NCI-H1048 (cell line): ENCODE measurements at regions not wholly inside any gene's neighbourhood (a gene's known extent, or its start where the extent isn't known, plus 50 kb on each side); places are given as distances from the start of the nearest gene placed in this dataset.

Experiments
- DNase-seq: peaks from one replicate; lab custom pipeline; 2025; lab: John Stamatoyannopoulos, UW

DNA sequence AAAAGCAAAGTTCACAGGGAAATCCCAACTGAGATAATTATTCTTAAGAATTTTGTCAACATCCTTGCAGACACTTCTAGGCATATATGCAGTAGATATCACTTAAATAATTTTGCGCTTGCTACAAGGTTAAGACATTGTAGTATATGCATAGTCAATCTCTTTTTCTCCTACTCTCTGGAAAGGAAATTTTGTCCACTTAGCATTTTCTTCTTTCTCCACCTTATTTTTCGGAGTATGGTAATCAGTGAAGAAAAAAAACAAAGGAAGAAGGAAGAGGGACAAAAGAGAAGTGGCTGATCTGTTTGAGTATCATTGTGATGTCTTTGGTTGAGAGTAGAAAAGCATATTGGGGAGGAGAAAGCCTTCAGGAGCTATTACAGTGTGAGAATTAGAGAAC, 104.6 kb downstream of the LACC1 start:
- no peak for DNase-seq

DNA sequence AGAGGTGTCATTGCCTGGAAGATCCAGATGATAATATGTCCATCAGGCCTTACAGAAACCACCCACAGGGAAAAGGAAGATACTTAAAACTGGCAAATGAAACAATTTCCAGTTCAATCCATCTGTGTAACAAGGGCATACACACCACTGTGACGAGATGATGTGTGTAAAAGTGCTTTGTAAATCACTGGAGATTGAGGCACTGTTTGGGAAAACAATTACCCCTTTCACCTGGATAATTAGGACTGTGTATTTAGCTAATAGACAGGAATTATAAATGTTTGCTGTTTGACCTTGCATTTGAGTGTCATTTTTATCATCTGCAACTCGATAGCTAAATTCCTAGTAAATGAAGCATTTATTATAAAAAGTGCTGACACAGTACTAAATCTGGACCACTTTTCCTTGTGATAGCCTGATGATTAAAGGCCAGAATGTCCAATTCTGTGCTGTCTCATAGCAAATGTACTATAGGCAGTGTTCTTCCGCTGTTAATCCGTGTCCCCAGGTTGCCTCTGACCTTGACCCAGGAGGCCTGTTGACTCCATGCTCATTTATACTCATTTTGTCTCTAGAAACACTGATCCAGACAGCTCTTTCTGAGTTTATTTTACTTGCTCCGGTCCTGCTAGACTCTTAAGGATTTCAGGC, 105.8 kb downstream of the LACC1 start:
- DNase-seq: no peak

DNA sequence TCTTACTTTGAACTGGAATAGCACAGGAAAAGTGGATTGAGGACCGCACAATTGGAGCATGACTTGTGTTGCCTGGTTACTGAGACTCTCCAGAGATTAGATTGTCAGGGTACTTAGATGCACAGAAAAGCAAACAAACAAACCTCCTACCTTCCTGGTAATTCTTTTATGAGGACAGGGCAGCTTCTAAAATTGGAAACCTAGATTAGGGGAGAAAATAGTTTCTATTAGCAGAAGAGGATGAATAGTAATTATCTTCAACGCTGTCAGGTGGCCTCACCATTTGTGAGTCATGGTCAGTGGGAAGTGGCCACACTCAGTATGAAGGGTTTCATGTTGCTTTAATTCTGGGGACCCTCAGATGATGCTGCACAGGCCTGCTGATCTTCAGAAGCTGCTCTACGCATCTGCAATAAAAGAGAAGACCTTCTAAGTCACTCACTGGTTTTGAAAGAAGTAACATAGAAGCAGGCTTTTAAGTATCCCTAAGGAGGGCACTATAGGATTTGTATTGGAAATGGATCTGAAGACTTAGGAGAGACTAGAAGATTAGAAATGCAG, 106.8 kb downstream of the LACC1 start:
- DNase-seq: no peak

DNA sequence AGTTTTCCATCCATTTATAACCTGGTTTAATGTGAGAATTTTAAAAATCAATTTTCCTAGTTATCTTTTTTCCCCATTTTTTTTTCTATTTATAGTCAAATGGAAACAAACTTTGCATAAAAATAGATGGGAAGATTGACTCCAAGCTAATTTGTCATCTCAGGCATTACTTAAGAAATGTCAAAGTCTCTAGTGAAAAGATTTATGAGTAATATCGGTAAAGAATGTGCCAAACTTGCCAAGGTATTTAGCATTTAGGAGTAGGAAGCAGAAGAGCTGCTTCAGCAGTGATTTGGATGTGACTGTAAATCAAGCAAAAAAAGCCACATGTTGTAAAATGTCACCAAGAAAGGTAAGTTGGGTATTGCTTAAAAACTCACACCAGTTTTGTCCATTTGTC, 108.6 kb downstream of the LACC1 start:
- no peak for DNase-seq

DNA sequence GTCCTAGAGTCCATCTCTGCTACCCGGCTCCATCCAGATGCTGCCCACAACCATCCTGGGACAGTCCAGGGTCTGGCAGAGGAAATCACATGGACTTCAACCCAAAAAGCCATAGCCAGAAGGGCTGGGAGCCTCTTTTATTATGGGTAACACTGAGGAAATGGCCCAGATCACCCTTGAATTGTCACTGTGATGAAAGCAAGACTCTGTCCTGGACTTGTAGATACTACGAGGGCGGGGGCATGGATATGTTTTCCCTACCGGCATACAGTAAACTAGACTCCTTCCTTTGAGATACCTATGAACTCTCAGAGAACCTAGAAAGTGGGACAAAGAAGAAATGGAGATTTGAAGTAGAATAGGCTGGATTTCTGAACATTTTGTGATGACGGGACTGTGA, 110.3 kb downstream of the LACC1 start:
- DNase-seq: no peak

DNA sequence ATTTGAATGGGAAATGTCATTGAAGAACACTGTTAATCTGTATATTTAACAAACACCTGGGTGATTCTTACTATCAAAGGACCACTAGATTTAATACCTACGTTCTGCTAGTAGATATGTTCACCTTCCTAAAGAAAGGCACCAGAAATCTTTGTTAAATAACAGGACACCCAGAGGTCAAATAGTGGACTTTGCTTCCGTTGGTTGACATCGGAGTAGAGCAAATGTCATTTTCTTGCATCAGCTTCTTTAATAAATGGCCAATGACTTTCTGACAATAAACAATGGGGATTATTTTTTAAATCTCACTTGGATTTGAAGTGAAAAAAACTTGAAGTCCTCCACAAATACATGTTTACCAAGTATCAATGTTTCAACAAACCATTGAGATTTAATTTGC, 111.1 kb downstream of the LACC1 start:
- no peak for DNase-seq

DNA sequence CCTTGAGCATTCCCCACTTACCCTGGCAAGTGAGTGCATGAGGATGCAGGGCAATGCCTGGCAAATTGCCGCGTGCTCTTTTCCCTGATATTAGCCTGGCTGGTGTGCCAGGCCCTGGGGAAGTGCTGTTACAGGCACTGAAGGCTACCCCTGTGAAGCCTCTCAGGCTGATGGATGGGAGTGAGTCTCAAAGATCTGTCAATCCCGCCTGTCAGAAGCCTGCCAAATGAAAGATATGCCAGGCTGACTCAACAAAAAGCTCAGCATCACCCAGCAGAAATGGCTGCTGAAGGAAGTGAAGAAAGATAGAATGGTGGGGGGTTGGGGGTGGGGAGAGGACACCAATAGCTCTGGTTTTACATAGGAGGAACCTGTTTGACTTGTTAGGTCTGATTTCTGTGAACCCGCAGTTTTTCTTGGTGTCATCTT, 112.1 kb downstream of the LACC1 start:
- no peak for DNase-seq

DNA sequence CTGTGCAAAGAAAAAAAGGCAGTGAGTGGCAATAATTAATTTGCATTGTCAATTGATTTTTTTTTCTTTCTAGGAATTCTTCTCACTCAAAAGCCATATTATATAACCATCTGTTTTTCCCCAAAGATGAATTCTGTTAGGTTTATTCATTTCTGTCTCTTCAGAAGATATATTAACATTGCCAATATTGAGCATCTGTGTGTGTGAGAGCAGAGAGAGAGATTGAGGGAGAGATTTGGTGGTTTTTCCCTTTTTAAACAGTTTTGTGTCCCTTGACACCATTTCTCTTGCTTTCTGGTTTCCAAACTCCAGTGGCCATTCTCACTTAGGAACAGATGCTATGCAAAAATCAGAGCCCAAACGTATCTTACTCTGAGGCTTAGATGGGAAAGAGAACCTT, 112.5 kb downstream of the LACC1 start:
- DNase-seq: no peak

DNA sequence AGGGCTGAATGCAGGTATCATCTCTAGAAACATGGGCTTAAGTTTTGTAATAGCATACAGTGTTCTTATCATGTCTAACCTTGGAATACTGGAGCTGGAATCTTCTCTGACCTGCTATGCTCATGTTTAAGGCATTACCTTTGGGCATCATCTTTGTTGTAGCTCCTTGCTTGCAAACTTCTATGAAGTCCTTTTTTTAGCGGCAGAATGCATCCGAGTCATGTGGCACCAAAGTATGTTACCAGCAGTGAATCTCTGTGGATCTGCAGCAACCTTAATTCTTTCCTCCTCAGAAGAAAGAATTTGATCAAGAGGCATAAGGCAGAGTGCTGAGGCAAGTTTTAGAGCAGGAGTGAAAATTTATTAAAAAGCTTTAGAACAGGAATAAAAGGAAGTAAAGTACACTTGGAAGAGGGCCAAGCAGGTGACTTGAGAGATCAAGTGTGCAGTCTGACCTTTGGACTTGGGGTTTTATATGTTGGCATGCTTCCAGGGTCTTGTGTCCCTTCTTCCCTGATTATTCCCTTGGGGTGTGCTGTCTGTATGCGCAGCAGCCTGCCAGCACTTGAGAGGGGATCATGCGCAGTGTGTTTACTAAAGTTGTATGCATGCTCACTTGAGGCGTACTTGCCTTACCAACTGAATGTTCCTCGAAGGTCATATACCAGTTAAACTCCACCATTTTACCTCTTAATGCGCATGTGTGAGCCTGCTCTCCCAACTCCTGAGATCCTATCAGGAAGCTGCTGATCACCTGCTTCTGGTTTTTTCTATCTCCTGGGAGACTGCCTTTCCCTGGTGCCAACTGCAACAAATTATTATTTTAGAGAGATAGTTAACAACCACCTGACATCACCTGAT, 115.5 kb downstream of the LACC1 start:
- no peak for DNase-seq

DNA sequence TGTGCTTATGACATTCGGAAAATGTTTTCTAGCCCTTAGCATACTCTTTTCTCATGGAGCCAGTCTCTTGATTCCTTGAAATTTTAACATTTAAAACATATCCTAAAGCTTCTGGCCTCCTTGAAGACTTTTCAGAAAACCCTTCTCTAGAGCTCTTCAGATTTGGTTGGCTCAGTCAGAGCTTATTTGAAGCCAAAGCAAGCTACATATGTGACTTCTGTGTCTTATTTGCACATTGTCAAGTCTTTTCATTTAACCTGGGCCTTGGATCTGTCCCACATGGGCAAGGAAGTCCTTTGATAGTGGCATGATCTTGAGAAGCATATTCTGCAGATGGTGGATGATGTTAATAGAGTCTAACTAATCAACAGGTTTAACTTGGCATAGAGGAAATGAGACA, 116.5 kb downstream of the LACC1 start:
- DNase-seq: no peak

DNA sequence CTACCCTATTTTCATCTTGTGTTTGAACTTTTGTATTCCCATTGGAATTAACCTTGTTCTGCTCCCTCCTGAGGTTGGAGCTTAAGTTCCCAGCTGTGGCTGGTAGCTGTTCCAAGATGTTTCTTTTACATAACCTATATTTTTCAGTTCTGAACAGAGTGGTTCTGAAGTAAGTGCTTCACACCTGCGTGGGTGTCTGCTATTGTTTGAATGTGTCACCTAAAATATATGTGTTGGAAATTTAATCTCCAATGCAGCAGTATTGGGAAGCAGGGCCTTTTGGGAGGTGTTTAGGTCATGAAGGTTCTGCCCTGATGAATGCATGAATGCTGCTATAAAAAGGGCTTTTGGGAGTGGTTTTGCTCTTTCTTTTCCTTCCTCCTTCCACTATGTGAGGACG, 123.8 kb downstream of the LACC1 start:
- no peak for DNase-seq

DNA sequence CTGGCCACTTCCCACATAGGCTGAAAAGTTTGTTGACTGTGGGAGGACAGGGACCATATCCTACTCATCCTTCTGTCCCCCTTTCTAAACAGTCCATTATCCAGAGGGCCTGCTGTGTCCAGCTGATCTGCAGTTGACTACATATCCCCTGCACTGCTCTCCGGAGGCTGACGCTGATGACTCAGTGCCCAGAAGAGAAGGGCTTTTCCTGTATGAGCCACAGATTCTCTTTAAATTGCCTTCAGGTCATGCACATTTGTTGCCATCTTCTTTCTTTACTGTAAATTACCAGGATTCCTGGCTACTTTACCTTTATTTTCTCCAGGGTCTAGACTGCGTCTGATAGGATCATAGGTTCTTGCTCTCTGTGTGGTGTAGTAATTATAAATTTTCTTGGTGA, 125.2 kb downstream of the LACC1 start:
- DNase-seq: no peak

DNA sequence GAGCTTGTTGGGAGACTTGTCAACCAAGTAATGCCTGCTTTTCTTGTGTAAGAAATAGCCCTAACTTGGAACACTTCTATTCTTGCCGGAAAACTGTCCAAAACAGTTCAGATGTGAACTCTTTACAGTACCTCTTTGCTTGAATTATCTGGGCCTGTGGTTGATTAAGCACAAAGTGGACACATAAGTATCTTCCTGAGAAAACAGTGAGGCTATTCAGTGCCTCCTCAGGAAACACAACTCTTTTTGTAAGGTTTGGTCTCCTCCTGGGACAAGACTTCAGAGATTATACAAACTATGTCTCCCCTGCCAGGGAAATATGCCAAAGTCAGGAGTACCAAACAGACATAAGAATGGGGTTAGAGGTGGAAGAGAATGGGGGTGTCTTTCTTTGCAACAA, 127.7 kb downstream of the LACC1 start:
- DNase-seq: no peak

DNA sequence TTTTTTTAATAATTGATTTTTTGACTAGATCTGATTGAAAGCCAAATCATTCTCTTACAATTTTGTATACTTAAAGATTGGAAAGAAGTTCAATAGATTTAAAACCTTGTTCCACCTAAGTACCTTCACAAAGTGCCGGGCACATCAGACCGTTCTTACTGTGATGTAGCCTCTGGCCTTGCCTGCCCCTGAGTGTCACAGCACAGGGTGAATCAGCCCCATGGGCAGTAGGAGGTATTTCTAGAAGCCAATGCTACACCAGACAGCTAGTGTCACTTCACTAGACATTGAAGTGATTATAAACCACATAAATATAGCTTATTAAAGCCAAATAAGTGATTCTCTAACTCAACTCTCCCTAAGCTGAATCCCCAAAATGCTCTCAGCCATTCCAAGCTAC, 131.3 kb downstream of the LACC1 start:
- no peak for DNase-seq

DNA sequence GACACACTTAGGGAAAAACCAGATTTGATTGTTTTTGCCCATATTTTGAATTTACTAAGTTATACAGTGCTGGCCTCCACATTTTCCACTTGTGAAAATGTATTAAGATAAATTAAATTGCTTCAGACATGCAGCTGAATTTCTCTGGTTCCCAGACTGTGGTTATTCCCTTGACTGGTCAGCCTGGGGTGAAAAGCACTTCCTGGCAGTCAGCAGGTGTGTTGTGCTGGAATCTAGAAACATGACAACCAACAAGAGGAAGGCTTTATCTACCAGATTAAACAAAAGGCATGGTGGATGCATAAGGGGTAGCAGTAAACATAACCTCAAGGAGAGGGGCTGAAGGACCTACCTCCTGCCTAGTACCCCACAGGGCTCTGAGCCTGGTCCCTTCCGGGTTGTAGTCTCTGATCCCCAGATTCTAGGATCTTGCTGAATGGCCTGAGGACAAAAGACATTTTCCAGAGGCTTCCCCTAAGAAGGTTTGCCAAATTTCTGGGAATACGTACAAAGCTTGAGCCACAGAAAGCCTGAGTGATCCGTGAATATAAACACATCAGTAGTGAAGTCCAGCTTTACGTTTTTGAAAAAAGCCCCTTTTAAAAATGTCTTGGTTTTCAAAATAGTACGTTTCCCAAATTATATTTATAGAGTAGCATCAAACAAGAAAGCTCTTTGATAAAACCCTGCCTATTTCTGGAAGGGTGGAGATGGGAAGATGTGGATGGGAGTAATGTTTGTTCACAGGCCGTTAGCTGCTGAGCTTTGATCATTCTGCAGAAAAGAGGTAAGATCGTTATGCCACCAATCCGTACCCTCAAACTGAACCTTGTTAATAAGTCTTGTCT, 133.4 kb downstream of the LACC1 start:
- no peak for DNase-seq

DNA sequence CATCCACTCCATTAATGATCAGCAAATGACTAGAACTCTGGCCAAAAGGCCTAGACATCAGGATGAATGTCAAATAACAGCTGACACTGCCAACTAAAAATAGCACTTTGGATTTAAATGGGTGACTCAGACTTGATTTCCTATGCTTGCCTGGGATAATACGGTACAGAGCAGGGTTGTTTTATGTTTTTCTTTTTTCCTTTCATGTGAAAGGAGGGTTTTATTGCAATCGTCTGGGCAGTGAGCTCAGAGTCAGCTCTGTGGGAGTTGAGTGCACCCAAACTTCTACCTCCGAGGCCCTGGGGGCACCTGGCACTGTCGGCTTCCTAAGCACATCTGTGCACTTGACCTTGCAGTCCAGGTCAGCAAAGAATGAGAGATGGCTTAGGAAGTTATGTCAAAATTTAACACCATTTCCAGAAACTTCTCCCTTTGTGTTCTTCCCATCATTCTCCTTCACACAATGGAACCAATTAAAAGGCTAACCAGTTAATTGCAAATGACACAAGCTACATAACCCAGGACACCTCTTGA, 134.1 kb downstream of the LACC1 start:
- DNase-seq: no peak

DNA sequence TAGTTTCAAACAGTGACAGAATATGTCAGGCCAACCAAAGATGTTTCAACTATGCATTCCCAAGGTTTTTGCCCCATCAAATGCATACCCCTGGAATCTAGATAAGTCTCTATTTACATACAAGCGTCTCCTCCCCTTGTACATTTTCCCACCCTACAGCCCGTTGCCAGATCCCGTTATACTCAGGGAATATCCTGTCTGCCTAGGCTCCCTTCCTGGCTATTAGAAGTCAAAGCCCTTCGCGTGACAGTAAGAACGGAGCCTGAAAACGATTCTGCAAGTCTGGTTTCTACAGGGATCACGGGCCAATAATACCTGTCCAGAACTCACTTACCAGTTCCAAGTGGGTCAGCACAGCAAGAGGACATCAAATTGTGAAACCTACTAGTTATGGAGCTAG, 134.8 kb downstream of the LACC1 start:
- no peak for DNase-seq

DNA sequence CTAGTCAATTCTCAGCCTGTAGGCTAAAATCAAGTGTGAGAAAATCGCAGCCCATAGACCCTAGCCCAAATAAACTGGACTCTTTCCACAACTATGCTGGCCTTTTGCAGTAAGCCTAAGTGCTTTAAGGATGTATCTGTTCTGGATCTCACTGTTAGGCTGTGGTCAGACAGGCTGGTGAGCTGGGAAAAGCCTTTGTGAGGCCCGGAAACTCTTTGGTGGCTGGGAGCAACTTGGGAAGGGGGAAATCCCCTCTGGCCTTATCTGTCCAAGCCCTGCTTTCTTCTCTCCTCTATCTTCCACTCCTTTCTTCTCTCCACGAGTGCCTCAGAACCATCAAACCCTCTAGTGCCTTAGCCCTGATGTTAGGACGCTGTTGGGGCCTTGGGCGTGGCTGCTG, 135.4 kb downstream of the LACC1 start:
- no peak for DNase-seq

DNA sequence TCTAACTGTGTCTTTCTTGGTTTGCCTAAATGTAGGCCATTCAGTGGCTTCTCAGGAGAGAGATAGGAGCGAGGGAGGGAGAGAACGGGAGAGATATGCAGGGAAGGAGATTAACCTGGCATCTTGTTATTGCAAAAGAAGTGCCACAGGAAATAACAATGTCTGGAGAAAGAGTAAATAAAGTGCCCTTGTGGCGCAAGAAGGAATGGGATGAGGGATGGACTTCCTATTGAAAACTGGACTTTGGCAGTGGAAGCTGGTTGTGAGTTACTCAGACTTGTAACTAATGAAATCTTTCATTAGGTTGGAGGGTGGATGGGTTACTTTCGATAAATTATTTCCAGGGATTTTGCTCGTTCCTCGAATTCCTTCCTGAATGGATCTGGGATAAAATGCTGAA, 136.1 kb downstream of the LACC1 start:
- no peak for DNase-seq

DNA sequence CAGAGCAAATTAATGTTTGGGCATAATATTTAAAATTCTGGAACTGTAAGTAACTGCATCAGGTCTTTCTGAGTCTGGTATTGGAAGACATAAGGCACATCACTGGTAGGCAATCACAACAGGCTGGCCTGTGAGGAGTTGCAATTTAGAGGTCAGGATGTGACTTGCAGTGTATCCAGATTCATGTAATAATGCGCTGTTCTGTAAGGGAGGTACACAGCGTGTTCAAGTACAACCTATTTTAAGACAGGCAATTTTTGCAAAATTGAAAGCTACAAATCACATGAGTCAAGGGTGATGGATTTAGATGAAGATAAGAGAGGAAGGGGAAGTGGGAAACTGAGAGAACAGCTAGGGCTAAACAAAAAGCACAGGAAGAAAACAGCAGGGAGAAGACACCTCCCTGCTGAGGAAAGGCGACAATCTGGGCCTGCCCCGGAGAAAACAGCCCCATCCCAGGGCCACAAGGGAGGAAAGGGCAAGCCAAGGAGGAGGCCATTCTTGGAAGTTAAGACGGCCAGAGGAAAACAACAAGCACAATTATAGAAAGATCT, 138.1 kb downstream of the LACC1 start:
- DNase-seq: no peak

DNA sequence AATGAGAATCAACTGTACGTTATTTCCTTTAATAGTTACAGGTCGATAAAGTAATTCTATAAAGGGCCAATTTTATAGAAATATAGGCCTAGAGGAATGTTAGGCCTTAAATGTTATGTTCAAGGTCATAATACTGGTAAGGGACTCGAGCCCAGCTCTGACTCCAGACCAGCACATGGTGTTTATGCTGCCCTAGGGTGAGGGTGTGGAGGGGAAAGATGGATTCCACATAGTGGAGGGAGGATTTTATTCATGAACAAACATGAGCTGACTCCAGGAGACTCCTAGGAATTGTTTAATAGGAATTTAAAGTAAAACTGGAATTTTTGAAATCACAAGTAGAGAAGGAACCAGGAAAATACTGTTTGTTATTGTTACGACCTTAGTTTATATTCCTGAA, 139.9 kb downstream of the LACC1 start:
- DNase-seq: no peak

DNA sequence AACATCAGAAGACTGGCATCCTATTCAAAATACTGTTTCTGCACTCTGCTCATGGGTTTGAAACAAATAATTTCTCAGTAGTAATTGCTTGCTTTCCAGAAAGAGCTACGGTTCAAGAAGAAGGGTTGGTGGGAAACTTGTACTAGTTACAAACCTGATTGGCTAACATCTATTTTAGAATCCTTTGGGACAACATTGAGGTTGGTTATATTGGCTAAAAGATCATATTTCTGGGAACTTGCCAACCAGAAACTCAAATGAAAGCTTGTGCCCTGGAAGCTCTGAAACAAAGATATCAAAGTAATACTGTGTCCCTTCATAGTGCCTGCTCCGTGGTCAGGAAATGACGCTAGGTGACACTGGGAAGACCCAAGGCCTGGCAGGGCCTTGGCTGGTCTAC, 141.7 kb downstream of the LACC1 start:
- DNase-seq: no peak
